Endothelial cell of umbilical vein (primary cell): ENCODE measurements at regions not wholly inside any gene's neighbourhood (a gene's known extent, or its start where the extent isn't known, plus 50 kb on each side); places are given as distances from the start of the nearest gene placed in this dataset.

ENCODE experiments used
- BruUV-seq: library from RNA; stranded (reverse); fragments of 400-500 nt; replicated peaks from 2 replicates; lab custom pipeline; 2021; lab: Mats Ljungman, UMichigan
- CTCF ChIA-PET: fragments of 300-600, 350-600 bp; sonication (Branson Sonifier 250); formaldehyde crosslinking; loops from one replicate; lab custom pipeline; 2021; ENCODE audit warnings: antibody characterized with exemption, inconsistent platforms; lab: Charles Lee
- POLR2A ChIA-PET: fragments of 300-600, 350-600 bp; sonication (Branson Sonifier 250); formaldehyde crosslinking; loops from one replicate; lab custom pipeline; 2021; ENCODE audit warnings: antibody characterized with exemption, inconsistent platforms; lab: Charles Lee
- DNase-seq: peaks from one replicate; pipeline ENCODE4 v3.0.0-alpha.2; 2011; ENCODE audit warnings: low read depth, low spot score
- FAIRE-seq: peaks from 2 replicates; lab custom pipeline; 2011; peaks lifted over from hg19 to GRCh38; lab: Jason Lieb, UNC
- H2AFZ ChIP-seq: 2 replicates; pipeline ENCODE4 v1.6.0; 2012; ENCODE audit warnings: low read depth, low read length, control low read depth, inconsistent platforms
- H3K27ac ChIP-seq: 2 replicates; pipeline ENCODE4 v1.5.1; 2011; ENCODE audit warnings: low read depth, mild to moderate bottlenecking, control low read depth, low read length, moderate library complexity; ENCODE audit not compliant: insufficient read depth
- H3K27me3 ChIP-seq, 2 experiments: 2 replicates each; pipeline versions ENCODE4 v1.6.0 to v1.6.1; 2011; ENCODE audit warnings: low read length in 2 of 2, mixed read lengths in 1 of 2; ENCODE audit not compliant: control insufficient read depth in 2 of 2, insufficient read depth in 2 of 2
- H3K36me3 ChIP-seq, 2 experiments: 2 replicates in 1 of 2; 3 replicates in 1 of 2; pipeline ENCODE4 v1.5.1; 2011; ENCODE audit warnings: low read length in 2 of 2, mild to moderate bottlenecking in 1 of 2, moderate library complexity in 1 of 2; ENCODE audit not compliant: control insufficient read depth in 2 of 2, insufficient read depth in 2 of 2; ENCODE audit errors: extremely low read depth in 1 of 2
- H3K4me1 ChIP-seq: 3 replicates; pipeline ENCODE4 v1.5.1; 2011; ENCODE audit warnings: mild to moderate bottlenecking, low read length; ENCODE audit not compliant: control insufficient read depth, insufficient read depth; ENCODE audit errors: extremely low read depth
- H3K4me2 ChIP-seq: 2 replicates; pipeline ENCODE4 v1.6.1; 2011; ENCODE audit warnings: low read length, control low read depth, mixed read lengths; ENCODE audit not compliant: insufficient read depth
- H3K4me3 ChIP-seq, 3 experiments: fragments of 200-600 bp in 1 of 3; sonication (generic), shearing (Covaris generic) in 1 of 3; replicated peaks in 1 of 3; 2 replicates each; pipeline ENCODE4 v1.5.1; 2011 to 2016; ENCODE audit warnings: control low read depth in 3 of 3, low read length in 3 of 3, mild to moderate bottlenecking in 2 of 3, inconsistent platforms in 1 of 3, low read depth in 1 of 3, moderate library complexity in 1 of 3; ENCODE audit not compliant: insufficient read depth in 1 of 3
- H3K79me2 ChIP-seq: 2 replicates; pipeline ENCODE4 v1.6.0; 2012; ENCODE audit warnings: low read length, inconsistent platforms; ENCODE audit not compliant: control insufficient read depth, insufficient read depth
- H3K9ac ChIP-seq: replicated peaks from 2 replicates; pipeline ENCODE3; 2011; ENCODE audit warnings: low read length, control low read depth; ENCODE audit not compliant: insufficient read depth; ENCODE audit errors: extremely low read depth
- H3K9me1 ChIP-seq: replicated peaks from 3 replicates; pipeline ENCODE4 v1.6.0; 2011; ENCODE audit warnings: mild to moderate bottlenecking, low read length; ENCODE audit not compliant: control insufficient read depth, insufficient read depth; ENCODE audit errors: extremely low read depth
- H3K9me3 ChIP-seq: replicated peaks from 2 replicates; pipeline ENCODE4 v1.5.1; 2012; ENCODE audit warnings: low read length, inconsistent platforms; ENCODE audit not compliant: control insufficient read depth, insufficient read depth
- H4K20me1 ChIP-seq: replicated peaks from 2 replicates; pipeline ENCODE3; 2011; ENCODE audit warnings: mild to moderate bottlenecking, low read length; ENCODE audit not compliant: control insufficient read depth, insufficient read depth; ENCODE audit errors: extremely low read depth
- CTCF ChIP-seq, 2 donors: IDR thresholded peaks; 1 replicate in 1 of 2; 2 replicates in 1 of 2; pipeline ENCODE4 v1.5.1; 2011; ENCODE audit warnings: low read length in 2 of 2, mild to moderate bottlenecking in 2 of 2, moderate library complexity in 2 of 2, control low read depth in 1 of 2, inconsistent platforms in 1 of 2, low read depth in 1 of 2; ENCODE audit not compliant: insufficient read depth in 1 of 2; ENCODE audit errors: extremely low read depth in 1 of 2
- EZH2 ChIP-seq: IDR thresholded peaks from 2 replicates; pipeline ENCODE4 v1.6.1; 2012; ENCODE audit warnings: borderline replicate concordance, low read depth, mild to moderate bottlenecking, moderate library complexity, low read length, inconsistent platforms; ENCODE audit not compliant: severe bottlenecking
- FOS ChIP-seq: IDR thresholded peaks from 2 replicates; pipeline ENCODE4 v1.6.1; 2011; ENCODE audit warnings: mild to moderate bottlenecking, low read length, moderate library complexity, borderline replicate concordance; ENCODE audit not compliant: insufficient read depth
- GATA2 ChIP-seq: IDR thresholded peaks from 2 replicates; pipeline ENCODE4 v1.7.0; 2011; ENCODE audit warnings: low read depth, mild to moderate bottlenecking, moderate library complexity, mixed read lengths, low read length; ENCODE audit not compliant: insufficient read length, insufficient read depth
- JUN ChIP-seq: IDR thresholded peaks from 2 replicates; pipeline ENCODE4 v1.6.1; 2011; ENCODE audit warnings: borderline replicate concordance, low read depth; ENCODE audit not compliant: insufficient read length, insufficient read depth
- MAX ChIP-seq: IDR thresholded peaks from 2 replicates; pipeline ENCODE4 v1.6.1; 2011; ENCODE audit not compliant: insufficient read depth, insufficient read length
- MYC ChIP-seq: IDR thresholded peaks from one replicate; pipeline ENCODE4 v1.6.1; 2011; ENCODE audit warnings: mild to moderate bottlenecking, low read depth, low read length
- POLR2A ChIP-seq: IDR thresholded peaks from 2 replicates; pipeline ENCODE4 v1.6.1; 2012; ENCODE audit warnings: low read depth, mild to moderate bottlenecking, control low read depth, low read length
- POLR2AphosphoS5 ChIP-seq: IDR thresholded peaks from 2 replicates; pipeline ENCODE4 v1.6.1; 2012; ENCODE audit warnings: low read depth, mild to moderate bottlenecking, control low read depth, low read length, moderate library complexity; ENCODE audit not compliant: insufficient read depth
- dilution Hi-C: fragments of 300-500 bp; cut with MboI; formaldehyde crosslinking; loops from one replicate; pipeline ENCODE4 v1.15.0; 2019; ENCODE audit warnings: low sequenced_read_pairs; ENCODE audit not compliant: extremely low pct_ligation_motif_present
- intact Hi-C: fragments of 100-400 bp; cut with micrococcal nuclease; formaldehyde crosslinking; loops from one replicate; pipeline ENCODE4 v1.10.0; 2022

GRCh38 chr1:214219902-214220301 is 61.1 kb upstream of the SMYD2 start:
- Histone ChIP-seq H3K4me2 (no peak overlapping the region), H3K36me3 (no peaks in the 10 kb centered on the region), H3K4me3 (no peak overlapping the region), H4K20me1 (no peaks in the 10 kb centered on the region), H3K9ac (no peak overlapping the region), H2AFZ (no peak overlapping the region), H3K27me3 (peaks cover 12 to 36% of the 10 kb centered on the region in 2 experiments), H3K9me3 (no peaks in the 10 kb centered on the region), H3K9me1 (no peaks in the 10 kb centered on the region), H3K27ac (no peak overlapping the region), H3K79me2 (no peaks in the 10 kb centered on the region), H3K4me1 (peaks cover 6% of the 10 kb centered on the region)
- CTCF ChIA-PET = interaction anchor here (0.9 to 11.0 kb wide), 3 partner anchors 11 to 109 kb away, joined by 4 to 671 read pairs (median 6); no protein-coding TSS in a partner anchor
- intact Hi-C loops (no loop called here), dilution Hi-C loops (no loop called here)
- POLR2A ChIA-PET = no interaction called here
- DNase-seq (no peak), FAIRE-seq (no peak)
- TF ChIP-seq MAX (no peak), JUN (no peak), POLR2AphosphoS5 (no peak), CTCF (IDR thresholded peaks at IDR 0.05; ENCODE audit: extremely low read depth in 1 of 2, insufficient read depth in 1 of 2, low read depth in 1 of 2, low read length in 2 of 2) (no peak), FOS (no peak)
- no TSS peak for BruUV-seq

- no peaks in the 10 kb centered on the region for H3K9me1 ChIP-seq
- DNase-seq = no peak
- H3K4me1 ChIP-seq = peaks cover 7% of the 10 kb centered on the region
- no peaks in the 10 kb centered on the region for H3K79me2 ChIP-seq
- H3K4me3 ChIP-seq = no peak overlapping the region
- H3K27ac ChIP-seq = no peak overlapping the region
- intact Hi-C loops = no loop called here
- peaks cover 9 to 33% of the 10 kb centered on the region in 2 experiments for H3K27me3 ChIP-seq
- H3K9me3 ChIP-seq = no peaks in the 10 kb centered on the region
- FAIRE-seq = no peak
- no peaks in the 10 kb centered on the region for H3K36me3 ChIP-seq
- dilution Hi-C loops = no loop called here
- POLR2A ChIA-PET = no interaction called here
- CTCF ChIA-PET = interaction anchor here (0.9 to 11.0 kb wide), 4 partner anchors 10 to 109 kb away, joined by 3 to 671 read pairs (median 5); no protein-coding TSS in a partner anchor
- BruUV-seq = no TSS peak
- no peaks in the 10 kb centered on the region for H4K20me1 ChIP-seq
- no peak overlapping the region for H3K9ac ChIP-seq
- no peak overlapping the region for H3K4me2 ChIP-seq
- TF ChIP-seq POLR2A (no peak), GATA2 (no peak), FOS (no peak), POLR2AphosphoS5 (no peak), JUN (no peak), CTCF (IDR thresholded peaks at IDR 0.05; ENCODE audit: extremely low read depth in 1 of 2, insufficient read depth in 1 of 2, low read depth in 1 of 2, low read length in 2 of 2) (no peak), MYC (no peak), MAX (no peak), EZH2 (no peak)
- no peak overlapping the region for H2AFZ ChIP-seq
Measured at GRCh38 chr1:214220891-214221290, 60.1 kb upstream of the SMYD2 start.
